22Rv1 (cell line): ENCODE measurements at regions not wholly inside any gene's neighbourhood (a gene's known extent, or its start where the extent isn't known, plus 50 kb on each side); places are given as distances from the start of the nearest gene placed in this dataset.

Experiments used
- CTCF ChIP-seq: fragments of 450-650 bp; IDR thresholded peaks from 2 replicates; pipeline ENCODE4 v1.5.1; 2017; ENCODE audit warnings: mild to moderate bottlenecking
- ZFX ChIP-seq: fragments of 450-650 bp; IDR thresholded peaks from 2 replicates; pipeline ENCODE4 v1.6.1; 2017; ENCODE audit warnings: antibody characterized with exemption, borderline replicate concordance

DNA sequence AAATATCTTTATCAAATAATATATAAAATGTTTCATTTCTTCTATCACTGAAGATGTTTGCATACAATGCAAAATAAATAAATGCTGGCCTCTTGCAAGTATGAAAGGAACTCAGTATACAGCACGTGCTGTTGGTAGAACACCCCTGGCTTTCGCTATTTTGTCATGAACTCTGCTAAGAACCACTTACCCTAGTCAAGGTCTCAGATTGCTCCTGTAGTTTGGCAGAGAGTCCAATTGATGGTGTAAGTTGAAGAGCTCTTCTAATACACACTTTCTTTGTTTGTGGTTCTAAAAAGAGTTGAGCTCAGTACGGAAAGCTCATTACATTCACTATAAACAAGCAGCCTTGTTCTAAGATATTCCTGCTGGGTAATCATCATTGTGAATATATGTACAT, 1258.9 kb downstream of the EFNB2 start:
- TF ChIP-seq CTCF (no peak), ZFX (no peak)
